ENCODE measurements at regions not wholly inside any gene's neighbourhood (a gene's known extent, or its start where the extent isn't known, plus 50 kb on each side); places are given as distances from the start of the nearest gene placed in this dataset.
"Not testable (repeated sequence)": the region's sequence is repeated elsewhere in the genome, so short reads cannot be mapped to it uniquely, and the experiment has no call there.

DNA sequence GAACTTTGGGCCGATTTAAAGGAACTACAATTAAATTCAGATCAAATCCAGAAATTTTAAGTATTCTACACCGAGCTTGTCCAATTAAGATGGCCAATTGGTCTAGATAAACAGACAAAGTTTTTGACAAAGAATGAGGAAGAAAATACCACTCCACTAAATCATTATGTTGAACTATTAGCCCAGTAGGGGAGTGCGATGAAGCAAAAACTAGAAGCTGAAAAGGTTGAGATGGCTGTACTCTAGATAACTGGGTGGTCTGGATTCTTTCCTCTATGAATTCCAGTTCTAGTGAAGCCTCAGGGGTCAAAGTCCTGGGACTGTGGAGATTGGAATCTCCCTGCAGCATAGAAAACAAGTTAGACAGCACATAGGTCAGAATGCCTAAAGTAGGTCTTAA is 418.9 kb upstream of the IMPG1 start:
- not testable (repeated sequence) for DNase-seq

DNA sequence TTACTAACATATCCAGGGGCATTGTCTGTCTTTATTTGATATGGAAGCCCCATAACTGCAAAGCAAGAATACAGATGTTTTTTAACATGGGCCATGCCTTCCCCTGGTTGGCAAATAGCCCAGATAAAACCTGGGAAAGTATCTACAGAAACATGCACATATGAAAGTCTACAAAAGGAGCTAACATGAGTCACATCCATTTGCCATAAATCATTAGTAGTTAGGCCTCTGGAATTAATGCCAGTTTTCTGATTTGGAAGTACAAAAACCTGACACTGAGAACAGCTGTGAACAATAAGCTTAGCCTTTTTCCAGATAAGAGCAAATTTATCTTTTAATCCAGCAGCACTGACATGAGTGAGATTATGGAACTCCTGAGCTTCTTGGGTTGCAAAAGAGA is 418.0 kb upstream of the IMPG1 start:
- DNase-seq, result no peak

DNA sequence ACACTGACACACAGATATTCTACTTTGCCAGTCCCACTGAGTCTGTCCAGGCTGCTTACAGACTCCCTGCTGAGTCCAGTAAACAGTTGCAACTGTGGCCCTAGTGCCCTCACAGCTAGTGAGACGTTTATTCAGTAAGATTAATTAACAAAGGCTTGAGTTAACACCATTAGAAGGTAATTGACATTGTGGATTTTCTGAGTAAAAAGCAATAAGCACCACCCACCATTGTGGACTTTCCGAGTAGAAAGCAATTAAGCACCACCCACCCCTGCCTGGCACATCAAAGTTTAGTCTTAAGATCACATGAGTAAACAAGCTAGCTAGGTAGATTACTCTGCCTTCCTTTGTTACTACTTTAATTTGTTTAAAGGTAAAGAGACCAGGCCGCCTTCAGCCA is 408.6 kb upstream of the IMPG1 start:
- DNase-seq, result no peak

DNA sequence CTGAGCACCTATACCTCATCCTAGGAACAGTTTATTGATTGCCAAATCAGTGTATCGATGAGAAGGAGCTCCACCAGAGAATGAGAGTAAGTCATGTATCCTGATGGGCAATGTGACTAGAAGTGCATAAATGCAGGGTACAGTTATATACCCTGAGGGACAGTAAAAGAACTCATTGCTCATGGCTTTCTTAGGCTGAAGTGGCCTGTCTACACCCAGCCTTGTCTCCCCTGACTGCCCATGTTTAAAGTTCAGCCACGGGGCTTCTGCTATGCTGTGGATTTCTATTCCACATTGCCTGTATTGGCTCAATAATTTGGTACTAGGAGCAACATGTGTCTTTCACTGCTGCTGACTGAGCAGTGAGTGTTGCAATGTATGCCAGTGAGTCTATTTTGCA is 400.4 kb upstream of the IMPG1 start:
- no peak for DNase-seq

DNA sequence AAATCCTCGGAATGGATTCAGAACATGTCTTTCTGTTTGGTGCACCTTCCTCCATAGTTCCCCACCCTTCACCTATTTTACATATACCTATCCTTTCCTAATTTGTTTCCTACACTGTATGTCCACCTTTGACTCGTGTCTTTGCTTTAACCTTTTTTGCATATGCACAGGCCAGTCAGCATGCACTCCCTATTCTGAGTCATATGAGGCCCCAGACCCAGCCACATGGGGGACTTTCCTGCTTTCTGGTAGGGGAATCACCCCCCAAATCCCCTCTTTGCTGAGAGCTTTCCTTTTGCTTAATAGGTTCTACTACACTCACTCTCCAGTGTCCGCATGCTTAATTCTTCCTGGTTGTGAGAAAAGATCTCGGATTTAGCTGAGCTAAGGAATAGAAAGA is 393.8 kb upstream of the IMPG1 start:
- DNase-seq, result no peak

DNA sequence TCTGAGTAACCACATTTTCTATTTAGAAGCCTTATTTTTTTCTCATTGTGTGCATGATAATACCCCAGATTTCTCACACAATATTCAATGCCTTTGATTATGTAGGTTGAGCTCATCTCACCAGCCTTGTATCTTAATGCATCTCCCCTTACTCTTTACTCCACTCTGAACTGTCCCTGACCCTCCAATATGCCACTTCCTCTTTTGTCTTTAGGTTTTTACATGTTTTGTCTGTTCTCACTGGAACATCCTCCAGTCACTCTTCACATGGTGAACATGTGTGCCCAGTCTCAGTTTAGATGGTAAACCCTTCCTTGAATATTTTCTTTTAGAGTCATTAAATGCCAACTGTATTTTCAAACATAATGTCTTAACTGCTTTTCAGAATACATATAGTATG is 392.9 kb upstream of the IMPG1 start:
- no peak for DNase-seq

DNA sequence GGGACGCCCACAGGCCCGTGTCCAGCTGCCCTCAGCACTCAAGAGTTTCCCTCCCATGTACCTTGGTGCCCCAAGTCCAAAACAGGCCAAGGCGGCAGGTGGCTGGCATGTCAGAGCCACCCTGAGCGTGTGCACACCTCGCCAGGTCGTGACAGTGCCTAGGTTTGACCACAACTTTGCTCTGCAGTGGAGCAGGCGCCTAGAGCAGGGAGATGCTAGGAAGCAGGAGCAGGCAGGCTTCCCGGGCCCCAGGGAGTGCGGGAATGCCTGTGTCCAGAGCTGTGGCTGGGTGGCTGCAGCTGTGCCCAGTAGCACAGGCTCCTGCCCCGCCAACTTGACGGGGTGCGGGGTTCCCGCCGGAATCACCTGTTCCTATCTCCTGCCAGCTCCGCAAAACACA is 380.8 kb upstream of the IMPG1 start:
- no peak for DNase-seq

DNA sequence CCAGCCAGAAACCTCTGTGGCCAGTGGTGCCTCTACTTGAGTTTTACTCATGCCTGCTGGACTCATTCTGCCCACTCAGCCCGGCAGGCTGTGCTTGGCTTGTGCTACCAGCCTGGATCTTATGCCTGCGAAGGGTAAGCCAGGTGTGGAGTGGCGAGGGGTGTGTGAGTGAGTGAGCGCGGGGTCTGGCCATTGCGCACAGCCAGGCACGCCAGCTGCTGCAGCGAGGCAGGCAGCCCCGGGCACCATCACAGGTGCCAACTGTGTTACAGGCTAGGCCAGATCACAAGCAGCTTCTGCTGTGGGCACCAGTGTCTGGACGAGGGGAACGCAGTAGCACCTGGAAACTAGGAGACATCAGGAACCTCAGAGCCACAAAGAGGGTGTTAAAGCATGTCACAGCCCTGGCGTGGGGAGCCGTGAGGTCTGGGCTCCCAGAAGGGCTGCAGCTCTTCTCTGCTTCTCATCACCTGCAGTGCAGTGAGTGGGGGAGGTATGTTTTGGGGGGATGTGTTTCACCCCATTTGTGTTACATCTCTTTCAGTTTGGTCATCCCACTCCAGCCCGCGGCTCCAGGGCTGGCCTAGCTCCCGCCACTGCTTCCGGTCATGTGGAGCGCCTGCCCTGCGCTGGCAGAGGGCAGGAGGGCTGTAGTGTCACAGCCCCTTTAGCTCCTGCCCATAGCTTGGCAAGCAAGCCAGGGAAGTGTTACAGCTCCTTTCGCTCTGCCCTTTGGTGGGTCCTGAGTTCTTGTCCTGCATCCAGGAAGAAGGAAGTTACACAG is 379.7 kb upstream of the IMPG1 start:
- DNase-seq, result no peak

DNA sequence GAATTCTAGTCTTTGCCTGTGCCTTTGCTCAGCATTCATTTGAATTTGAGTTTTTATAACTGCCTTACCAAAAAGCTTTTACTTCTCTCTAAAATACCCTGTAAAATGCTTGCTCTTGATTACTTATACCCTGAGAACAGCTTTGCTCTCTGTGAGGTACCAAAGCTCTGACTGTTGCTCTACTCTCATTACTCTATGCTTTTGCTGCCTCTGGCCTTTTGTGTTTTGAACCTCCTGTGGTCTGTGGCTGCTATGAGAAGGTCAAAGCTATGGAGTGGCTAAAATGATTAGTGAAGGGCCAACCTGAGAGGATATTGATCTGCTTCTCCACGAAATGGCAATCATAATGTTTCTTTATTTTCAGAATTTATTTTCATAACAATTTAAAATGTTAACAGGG is 375.6 kb upstream of the IMPG1 start:
- no peak for DNase-seq

DNA sequence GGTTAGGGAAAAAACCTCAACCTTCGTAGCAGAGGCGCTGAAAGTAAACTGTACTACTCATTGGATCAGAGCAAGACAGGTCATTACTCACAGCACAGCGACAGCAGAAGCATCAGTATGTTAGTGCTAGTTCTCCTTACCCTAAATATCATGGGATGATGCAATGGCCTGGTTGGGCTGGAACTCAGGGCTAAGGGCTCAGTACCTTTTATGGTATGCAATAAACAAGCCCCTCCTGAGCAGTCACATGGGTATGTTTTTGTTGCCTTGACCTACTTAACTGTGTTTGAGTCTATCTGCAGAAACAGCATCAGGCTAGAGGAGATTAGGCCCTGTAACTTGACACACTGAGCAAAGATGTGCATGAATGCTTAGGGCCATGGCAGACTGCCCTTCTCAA is 369.4 kb upstream of the IMPG1 start:
- peak; percentile 92 for DNase-seq

DNA sequence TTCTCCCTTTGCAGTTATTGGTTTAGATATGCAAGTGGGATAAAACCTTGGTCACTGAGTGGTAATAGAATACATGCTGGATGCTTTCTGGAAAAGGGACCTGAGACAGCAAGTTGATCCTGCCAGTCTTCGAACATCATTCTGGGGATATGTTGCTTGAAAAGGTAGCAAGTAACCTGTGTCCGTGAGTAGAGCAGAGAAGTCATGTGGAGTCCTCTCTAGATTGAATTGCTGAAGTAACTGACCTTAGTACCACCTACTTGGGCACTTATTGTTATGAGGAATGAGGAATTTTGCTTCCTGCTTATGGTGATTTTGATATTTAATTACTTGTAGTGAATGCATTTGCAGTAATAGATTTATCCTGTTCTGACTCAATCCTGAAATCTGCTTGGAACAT is 367.3 kb upstream of the IMPG1 start:
- DNase-seq, result no peak

DNA sequence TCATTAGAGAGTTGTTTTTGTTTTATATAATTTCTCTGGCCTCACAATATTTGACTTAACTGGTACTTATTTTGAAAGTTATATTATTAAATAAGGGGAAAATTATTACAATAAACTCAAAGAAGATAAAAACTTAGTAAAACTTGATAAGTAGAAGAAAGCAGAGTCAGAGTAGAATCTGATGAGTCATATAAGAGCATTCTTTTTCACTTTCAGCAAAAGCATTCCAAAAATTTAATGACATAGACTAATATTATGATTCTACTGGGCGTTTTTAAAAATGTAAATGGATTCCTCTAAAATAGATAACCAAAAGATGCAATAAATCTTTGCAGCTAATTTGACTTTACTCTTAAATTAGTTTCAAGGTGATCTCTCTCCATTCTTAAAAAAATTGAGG is 366.3 kb upstream of the IMPG1 start:
- DNase-seq, result no peak

DNA sequence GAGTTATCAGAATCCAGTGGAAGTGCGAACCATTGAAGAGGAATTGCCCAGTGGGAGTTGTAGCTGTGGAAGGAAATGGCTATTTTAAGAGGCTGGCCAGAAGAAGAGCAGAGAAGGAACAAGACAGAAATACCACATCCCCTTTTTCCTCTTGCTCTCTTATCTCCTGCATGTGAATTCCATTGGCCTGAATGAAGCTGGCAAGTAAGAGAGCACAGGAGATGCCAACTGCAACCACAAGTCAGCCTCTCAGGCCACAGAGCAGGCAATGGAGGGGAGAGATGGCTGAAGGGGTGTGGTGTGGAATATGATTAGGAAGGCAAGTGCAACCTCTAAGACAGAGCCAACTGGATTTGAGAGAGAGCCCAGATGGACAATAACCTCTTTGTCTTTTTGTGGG is 362.7 kb upstream of the IMPG1 start:
- DNase-seq, result peak; percentile 55

DNA sequence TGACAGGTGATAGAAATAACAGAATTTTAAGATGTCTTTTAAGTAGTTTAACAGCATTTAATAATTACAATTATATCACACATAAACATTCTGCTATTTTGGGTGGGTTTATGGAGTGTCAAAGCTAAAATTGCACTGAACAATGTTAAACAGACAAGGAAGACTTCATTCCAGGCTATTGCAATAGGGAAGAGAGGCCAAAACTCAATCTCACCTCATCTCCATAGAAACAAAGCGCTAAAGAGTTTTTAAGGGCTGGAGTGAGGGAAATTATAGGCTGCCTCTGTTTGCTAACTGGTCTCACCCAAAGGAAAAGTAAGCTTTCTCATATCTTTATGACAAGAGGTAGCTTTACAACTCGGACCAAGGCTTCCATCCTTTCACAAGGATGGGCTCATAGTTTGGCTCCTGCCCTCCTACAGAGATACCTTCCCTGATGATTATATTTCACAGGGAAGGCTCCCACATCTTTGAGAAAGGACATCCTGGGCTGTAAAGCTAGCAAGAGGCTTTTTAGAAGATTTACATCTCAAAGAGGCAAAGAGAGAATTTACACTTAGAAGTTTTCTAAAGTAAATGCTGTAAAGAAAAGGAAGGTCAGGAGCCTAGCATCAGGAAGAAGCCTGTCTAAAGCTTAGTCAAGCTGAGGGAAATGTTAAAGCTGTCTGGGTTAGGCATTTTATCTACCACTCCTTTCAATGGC is 350.2 kb upstream of the IMPG1 start:
- DNase-seq, result no peak

DNA sequence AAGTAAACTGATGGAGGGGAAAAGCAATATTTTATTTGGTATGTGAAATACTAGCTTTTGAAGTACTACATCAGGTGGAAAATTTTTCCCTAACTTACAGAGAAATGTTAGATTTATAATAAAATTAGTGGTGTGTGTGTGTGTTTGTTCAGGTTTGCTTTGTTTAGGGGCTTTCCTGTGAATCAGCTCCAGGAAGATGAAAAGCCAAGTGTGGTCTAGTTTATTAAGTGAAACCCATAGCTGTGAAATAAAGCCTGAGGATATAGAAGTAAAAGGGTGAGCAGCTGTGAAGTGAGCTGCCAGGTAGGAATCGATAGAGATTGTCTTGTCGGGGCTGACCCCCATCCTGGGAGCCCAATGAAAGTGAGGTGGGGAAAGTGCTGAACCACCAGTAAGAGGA is 347.6 kb upstream of the IMPG1 start:
- DNase-seq, result no peak

DNA sequence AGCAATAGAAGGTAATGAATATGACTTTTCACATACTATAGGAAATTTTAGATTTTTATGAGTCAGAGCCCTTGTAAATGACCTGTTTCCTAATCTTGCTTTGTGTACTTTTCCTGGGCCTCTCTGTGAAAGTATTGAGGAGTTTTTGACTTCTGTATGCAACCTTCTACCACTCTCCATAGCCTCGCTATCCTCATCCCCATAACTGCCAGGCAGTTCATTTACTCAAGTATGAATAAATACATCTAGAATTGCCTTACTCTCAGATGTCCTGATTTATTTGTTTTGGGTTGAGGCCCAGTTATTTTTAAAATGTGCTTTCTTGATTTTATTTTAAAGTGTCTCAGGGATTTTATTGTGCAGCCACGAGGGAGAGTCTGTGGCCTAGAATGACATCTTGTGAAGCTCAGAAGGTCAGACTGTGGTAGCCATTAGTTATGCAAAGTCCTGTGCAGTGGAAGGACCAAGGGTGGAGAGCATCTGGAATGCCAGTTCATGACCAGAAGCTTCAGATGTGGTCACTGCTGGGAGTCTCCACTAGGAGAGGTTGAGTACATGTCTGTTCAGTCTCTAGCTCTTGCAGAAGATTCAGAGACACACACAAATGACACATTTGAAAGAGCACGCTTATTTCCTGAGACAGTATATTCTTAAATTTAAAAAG is 346.2 kb upstream of the IMPG1 start:
- no peak for DNase-seq

DNA sequence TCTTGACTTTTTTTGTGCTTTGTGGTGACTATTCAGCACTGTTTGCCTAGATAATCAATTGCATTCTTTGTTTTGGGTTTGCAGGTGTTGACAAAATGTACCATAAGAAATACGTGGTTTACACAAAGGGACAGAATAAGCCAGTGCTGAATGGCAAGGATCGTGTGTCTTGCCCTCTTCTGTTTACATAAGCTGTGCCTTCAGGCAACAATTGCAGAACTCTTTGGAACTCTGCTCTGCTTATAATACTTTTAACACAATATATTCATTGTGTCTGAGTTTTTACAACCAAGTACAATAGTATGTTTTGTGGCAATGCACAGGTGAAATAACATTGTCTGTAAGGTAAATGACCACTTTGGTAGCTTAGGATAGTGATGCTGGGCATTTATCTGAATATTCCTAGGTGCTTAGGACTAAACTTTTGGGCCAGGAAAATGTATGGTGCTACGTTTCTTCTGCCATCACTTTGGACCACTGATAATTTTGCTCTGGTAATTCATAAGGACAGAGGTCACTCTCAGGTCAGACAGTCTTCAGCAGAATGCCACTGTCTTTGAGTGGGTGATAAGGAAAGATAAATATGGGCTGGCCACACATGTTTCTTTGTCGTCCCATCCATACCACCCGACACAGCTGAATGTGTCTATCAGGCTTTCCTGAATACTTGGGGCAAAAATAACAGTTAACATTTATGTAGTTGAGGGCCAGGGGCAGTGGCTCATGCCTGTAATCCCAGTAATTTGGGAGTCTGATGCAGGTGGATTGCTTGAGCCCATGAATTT is 344.6 kb upstream of the IMPG1 start:
- no peak for DNase-seq

DNA sequence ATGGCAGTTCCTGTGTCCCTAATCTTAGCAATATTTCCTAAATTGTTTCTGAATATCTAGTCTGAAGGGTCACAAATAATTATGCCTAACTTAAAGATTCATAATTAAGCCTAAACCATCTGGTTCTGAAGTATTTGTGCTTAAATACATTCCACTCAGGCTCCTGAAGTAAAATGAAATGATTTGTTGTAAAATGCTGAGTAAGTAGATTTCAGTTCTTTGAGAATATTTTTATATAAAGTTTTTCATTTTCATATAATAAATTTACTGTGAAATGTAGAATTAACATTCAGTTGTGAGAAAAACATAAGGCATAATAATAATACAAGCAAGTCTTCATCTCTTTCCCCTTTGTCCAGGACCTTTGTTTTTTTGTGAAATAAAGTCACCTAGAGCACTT is 330.6 kb upstream of the IMPG1 start:
- DNase-seq, result no peak

DNA sequence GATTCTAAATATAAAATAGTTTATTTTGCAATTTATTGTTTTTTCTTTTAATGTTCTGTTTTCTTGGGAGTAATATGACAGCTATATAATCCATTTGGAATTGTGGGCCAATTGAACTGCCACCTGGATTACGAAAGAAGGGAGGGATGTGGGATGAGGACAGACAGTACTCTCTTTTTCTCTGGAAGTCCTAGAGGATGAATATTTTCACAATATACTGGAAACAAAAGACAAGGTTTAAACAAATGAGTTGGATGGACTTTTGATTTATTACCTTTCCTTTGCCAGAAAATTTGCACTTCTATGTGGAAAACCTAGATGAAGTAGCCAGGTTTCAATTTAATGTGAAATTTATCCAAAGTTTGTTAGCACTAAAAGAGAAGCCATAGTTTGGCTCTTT is 325.5 kb upstream of the IMPG1 start:
- no peak for DNase-seq

DNA sequence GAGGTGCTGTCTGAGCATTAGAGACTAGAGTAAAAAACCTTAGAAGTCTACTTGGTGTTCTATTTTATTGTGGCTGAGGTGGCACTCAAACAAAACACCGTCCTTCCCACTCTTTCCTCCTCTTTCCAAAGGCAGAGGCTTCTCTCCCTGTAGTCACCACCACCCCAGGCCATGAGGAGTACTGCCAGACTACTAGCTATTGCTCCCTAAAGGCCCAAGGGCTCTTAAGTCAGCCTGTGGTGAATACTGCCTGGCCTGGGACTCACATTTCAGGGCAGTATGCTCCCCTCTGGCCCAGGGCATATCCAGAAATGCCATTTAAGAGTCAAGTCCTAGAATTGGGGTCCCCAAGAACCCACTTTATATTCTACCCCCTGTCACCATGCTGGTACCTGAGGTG is 309.7 kb upstream of the IMPG1 start:
- DNase-seq, result peak; percentile 54

DNA sequence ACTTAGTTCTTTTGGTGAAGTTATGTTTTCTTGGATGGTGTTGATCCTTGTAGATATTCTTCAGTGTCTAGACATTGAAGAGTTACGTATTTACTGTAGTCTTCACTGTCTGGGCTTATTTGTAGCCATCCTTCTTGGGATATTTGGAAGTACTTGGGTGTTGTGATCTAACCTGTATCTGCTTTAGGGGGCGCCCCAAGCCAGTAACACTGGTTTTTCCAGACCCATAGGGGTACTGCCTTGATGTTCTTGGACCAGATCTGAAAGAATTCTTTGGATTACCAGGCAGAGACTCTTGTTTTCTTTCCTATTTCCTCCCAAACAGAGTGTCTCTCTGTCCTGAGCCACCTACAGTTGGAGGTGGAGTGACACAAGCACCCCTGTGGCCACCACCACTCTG is 309.1 kb upstream of the IMPG1 start:
- DNase-seq, result no peak

DNA sequence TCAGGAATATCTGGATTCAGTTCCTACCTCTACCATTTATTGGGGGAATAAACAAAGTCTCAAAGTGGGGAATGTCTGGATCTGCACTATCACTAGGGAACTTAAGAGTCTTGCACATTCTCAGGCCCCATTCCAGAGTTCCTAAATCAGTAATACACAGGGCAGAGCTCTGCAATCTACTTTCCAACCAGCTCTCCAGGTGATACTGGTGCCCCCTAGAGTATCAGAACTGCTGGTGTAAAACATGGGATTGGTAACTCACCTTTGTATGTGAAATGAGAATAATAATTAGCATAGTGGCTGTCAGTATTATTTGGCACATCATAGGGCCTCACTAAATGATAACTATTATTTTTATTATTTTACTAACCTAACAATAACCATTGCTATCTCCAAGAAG is 278.8 kb upstream of the IMPG1 start:
- no peak for DNase-seq

DNA sequence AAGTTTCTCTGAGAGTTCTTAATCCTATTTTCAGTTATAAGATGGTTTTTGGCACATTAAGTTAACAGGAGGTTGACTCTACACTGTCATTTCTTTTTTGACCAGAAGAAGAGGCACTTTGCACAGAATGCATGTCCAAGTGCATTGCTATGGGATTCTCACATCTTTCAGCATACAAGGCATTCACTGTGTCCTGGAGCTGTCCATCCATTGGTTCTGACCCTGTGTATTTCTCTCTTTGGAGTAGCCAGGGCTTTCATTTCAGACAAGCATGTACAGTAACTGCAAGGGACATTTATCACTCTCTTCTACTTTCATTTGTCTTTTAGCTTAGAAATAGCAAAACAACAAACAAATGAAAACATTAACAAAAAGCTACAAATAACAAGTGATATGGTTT is 275.1 kb upstream of the IMPG1 start:
- no peak for DNase-seq

Measured in islet precursor cell (in vitro differentiated cells).